Panc1 (cell line): ENCODE measurements at regions not wholly inside any gene's neighbourhood (a gene's known extent, or its start where the extent isn't known, plus 50 kb on each side); places are given as distances from the start of the nearest gene placed in this dataset.

Experiments used
- ATAC-seq: fragments of 200-7000 bp; cut with Tn5 transposase; 2 replicates; pipeline ENCODE4 v1.9.1; 2020; ENCODE audit warnings: mild to moderate bottlenecking, moderate library complexity
- BruUV-seq: library from RNA; stranded (reverse); fragments of 400-500 nt; replicated peaks from 2 replicates; lab custom pipeline; 2021; lab: Mats Ljungman, UMichigan
- CTCF ChIA-PET: fragments of 300-600 bp; sonication (Branson Sonifier 250); formaldehyde crosslinking; loops from one replicate; lab custom pipeline; 2022; ENCODE audit warnings: antibody characterized with exemption; lab: Charles Lee
- POLR2A ChIA-PET: fragments of 300-600 bp; sonication (Branson Sonifier 250); formaldehyde crosslinking; loops from one replicate; lab custom pipeline; 2022; ENCODE audit warnings: antibody characterized with exemption; lab: Charles Lee
- DNase-seq: peaks from one replicate; pipeline ENCODE4 v3.0.0-alpha.2; 2010; ENCODE audit warnings: low read depth, low spot score
- H3K27ac ChIP-seq: 2 replicates; pipeline ENCODE4 v1.5.1; 2011; ENCODE audit warnings: mild to moderate bottlenecking, low read length, inconsistent platforms
- H3K27me3 ChIP-seq: fragments of 200-500 bp; sonication (Bioruptor generic); 2 replicates; pipeline ENCODE4 v1.6.0; 2014; ENCODE audit warnings: low read length, inconsistent platforms; ENCODE audit not compliant: control insufficient read depth, insufficient read depth
- H3K36me3 ChIP-seq: fragments of 200-500 bp; sonication (Bioruptor generic); 2 replicates; pipeline ENCODE4 v1.5.1; 2014; ENCODE audit warnings: inconsistent platforms, mild to moderate bottlenecking, low read length, moderate library complexity; ENCODE audit not compliant: control insufficient read depth, insufficient read depth
- H3K4me1 ChIP-seq: 2 replicates; pipeline ENCODE4 v1.5.1; 2011; ENCODE audit warnings: inconsistent platforms, mild to moderate bottlenecking, low read length, moderate library complexity; ENCODE audit not compliant: control insufficient read depth, insufficient read depth
- H3K4me3 ChIP-seq, 2 experiments: 2 replicates each; pipeline ENCODE4 v1.5.1; 2011 to 2012; ENCODE audit warnings: low read depth in 2 of 2, low read length in 2 of 2, mild to moderate bottlenecking in 2 of 2, inconsistent platforms in 1 of 2, moderate library complexity in 1 of 2
- H3K9me3 ChIP-seq: fragments of 200-500 bp; sonication (Bioruptor generic); 2 replicates; pipeline ENCODE4 v1.5.1; 2014; ENCODE audit warnings: low read depth, mild to moderate bottlenecking, inconsistent platforms, low read length, moderate library complexity; ENCODE audit not compliant: control insufficient read depth, insufficient read depth
- POLR2AphosphoS5 ChIP-seq: IDR thresholded peaks from 2 replicates; pipeline ENCODE4 v1.6.1; 2012; ENCODE audit warnings: mild to moderate bottlenecking, low read depth, low read length, moderate library complexity
- SIN3A ChIP-seq: IDR thresholded peaks from 2 replicates; pipeline ENCODE4 v1.6.1; 2012; ENCODE audit warnings: low read depth, mild to moderate bottlenecking, low read length, moderate library complexity, borderline replicate concordance; ENCODE audit not compliant: insufficient read depth
- TCF7L2 ChIP-seq: IDR thresholded peaks from 2 replicates; pipeline ENCODE4 v1.6.1; 2011; ENCODE audit warnings: mild to moderate bottlenecking, low read depth, low read length, inconsistent platforms
- in situ Hi-C: cut with HindIII; loops from 2 replicates; pipeline ENCODE4 v1.10.0; 2016; ENCODE audit warnings: low sequenced_read_pairs, low pct_unique_long_range_greater_than_20kb
- intact Hi-C: fragments of 100-400 bp; cut with micrococcal nuclease; formaldehyde crosslinking; loops from one replicate; pipeline ENCODE4 v1.10.0; 2022; ENCODE audit not compliant: unreplicated experiment
- TF ChIP-seq, protein P1 (sequence below): fragments of 450-650 bp; IDR thresholded peaks from 2 replicates; pipeline ENCODE4 v1.5.1; 2017; ENCODE audit warnings: mild to moderate bottlenecking
- TF ChIP-seq, protein P2 (sequence below), 2 experiments: IDR thresholded peaks; 2 replicates each; pipeline ENCODE4 v1.6.1; 2011 to 2012; ENCODE audit warnings: low read depth in 2 of 2, control low read depth in 1 of 2, low read length in 1 of 2, mild to moderate bottlenecking in 1 of 2, moderate library complexity in 1 of 2; ENCODE audit not compliant: insufficient read depth in 1 of 2

DNA sequence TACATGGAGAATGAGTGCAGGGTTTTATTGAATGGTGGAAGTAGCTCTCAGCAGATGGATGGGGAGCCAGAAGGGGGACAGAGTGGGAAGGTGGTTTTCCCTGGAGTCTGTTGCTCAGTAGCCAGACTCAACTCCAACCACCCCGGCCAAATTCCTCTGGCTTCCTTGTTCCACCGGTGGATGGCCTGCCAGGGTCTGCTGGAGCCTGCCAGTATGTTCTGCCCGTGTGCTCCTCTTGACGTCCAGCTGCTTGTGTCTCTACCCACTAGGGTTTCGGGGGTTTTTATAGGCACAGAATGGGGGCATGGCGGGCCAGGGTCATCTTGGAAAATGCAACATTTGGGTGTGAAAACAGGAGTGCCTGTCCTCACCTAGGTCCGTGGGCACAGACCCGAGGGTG is 51.4 kb upstream of the KLF9 start:
- Histone ChIP-seq H3K27ac (no peak overlapping the region), H3K9me3 (no peaks in the 10 kb centered on the region), H3K36me3 (no peaks in the 10 kb centered on the region), H3K27me3 (no peaks in the 10 kb centered on the region), H3K4me1 (no peaks in the 10 kb centered on the region), H3K4me3 (no peak overlapping the region)
- in situ Hi-C loops = no loop called here
- CTCF ChIA-PET = no interaction called here
- TF ChIP-seq, protein P1, sequence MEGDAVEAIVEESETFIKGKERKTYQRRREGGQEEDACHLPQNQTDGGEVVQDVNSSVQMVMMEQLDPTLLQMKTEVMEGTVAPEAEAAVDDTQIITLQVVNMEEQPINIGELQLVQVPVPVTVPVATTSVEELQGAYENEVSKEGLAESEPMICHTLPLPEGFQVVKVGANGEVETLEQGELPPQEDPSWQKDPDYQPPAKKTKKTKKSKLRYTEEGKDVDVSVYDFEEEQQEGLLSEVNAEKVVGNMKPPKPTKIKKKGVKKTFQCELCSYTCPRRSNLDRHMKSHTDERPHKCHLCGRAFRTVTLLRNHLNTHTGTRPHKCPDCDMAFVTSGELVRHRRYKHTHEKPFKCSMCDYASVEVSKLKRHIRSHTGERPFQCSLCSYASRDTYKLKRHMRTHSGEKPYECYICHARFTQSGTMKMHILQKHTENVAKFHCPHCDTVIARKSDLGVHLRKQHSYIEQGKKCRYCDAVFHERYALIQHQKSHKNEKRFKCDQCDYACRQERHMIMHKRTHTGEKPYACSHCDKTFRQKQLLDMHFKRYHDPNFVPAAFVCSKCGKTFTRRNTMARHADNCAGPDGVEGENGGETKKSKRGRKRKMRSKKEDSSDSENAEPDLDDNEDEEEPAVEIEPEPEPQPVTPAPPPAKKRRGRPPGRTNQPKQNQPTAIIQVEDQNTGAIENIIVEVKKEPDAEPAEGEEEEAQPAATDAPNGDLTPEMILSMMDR = no peak
- TF ChIP-seq POLR2AphosphoS5 (no peak), SIN3A (no peak), TCF7L2 (no peak)
- TF ChIP-seq, protein P2, sequence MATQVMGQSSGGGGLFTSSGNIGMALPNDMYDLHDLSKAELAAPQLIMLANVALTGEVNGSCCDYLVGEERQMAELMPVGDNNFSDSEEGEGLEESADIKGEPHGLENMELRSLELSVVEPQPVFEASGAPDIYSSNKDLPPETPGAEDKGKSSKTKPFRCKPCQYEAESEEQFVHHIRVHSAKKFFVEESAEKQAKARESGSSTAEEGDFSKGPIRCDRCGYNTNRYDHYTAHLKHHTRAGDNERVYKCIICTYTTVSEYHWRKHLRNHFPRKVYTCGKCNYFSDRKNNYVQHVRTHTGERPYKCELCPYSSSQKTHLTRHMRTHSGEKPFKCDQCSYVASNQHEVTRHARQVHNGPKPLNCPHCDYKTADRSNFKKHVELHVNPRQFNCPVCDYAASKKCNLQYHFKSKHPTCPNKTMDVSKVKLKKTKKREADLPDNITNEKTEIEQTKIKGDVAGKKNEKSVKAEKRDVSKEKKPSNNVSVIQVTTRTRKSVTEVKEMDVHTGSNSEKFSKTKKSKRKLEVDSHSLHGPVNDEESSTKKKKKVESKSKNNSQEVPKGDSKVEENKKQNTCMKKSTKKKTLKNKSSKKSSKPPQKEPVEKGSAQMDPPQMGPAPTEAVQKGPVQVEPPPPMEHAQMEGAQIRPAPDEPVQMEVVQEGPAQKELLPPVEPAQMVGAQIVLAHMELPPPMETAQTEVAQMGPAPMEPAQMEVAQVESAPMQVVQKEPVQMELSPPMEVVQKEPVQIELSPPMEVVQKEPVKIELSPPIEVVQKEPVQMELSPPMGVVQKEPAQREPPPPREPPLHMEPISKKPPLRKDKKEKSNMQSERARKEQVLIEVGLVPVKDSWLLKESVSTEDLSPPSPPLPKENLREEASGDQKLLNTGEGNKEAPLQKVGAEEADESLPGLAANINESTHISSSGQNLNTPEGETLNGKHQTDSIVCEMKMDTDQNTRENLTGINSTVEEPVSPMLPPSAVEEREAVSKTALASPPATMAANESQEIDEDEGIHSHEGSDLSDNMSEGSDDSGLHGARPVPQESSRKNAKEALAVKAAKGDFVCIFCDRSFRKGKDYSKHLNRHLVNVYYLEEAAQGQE (IDR thresholded peaks at IDR 0.05; ENCODE audit: insufficient read depth in 1 of 2, low read depth in 2 of 2, low read length in 1 of 2) = no peak
- ATAC-seq (no peak), DNase-seq (no peak)
- intact Hi-C loops = no loop called here
- POLR2A ChIA-PET = no interaction called here
- no TSS peak for BruUV-seq

DNA sequence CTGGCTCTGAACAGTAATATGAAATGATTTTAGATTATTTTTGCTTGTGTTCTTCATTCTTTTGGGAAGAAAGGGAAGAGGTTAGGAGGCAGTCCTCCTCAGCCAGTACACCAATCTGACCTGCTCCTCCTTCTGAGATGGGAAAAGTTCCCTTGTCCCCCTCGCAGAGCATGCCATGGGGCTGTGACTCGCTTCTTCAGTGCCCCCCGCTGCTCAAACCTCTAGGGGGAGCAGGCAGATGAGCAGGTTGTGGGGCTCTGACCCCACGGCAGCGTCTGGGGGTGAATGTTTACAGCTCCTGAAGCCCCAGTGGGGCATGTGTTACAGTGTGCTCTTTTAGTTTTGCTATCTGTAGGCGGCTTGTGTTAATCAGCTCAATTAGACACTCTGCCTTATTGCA is 50.9 kb upstream of the KLF9 start:
- no peaks in the 10 kb centered on the region for H3K27me3 ChIP-seq
- ATAC-seq (no peak), DNase-seq (no peak)
- H3K4me1 ChIP-seq = no peaks in the 10 kb centered on the region
- in situ Hi-C loops = no loop called here
- TF ChIP-seq POLR2AphosphoS5 = no peak
- TF ChIP-seq, protein P2 (IDR thresholded peaks at IDR 0.05; ENCODE audit: insufficient read depth in 1 of 2, low read depth in 2 of 2, low read length in 1 of 2) = no peak
- no peak for TF ChIP-seq SIN3A
- TF ChIP-seq TCF7L2 = no peak
- TF ChIP-seq, protein P1 = no peak
- no peak overlapping the region for H3K4me3 ChIP-seq
- intact Hi-C loops = no loop called here
- BruUV-seq = no TSS peak
- H3K36me3 ChIP-seq = no peaks in the 10 kb centered on the region
- ChIA-PET POLR2A (no interaction called here), CTCF (no interaction called here)
- no peak overlapping the region for H3K27ac ChIP-seq
- H3K9me3 ChIP-seq = no peaks in the 10 kb centered on the region
